Activated T-cell treated with anti-CD3 and anti-CD28 coated beads, Interleukin-2, amount 50 U/mL, for 48 hours (primary cell): ENCODE measurements at regions not wholly inside any gene's neighbourhood (a gene's known extent, or its start where the extent isn't known, plus 50 kb on each side); places are given as distances from the start of the nearest gene placed in this dataset.

ENCODE experiments used
- DNase-seq, 2 experiments: peaks; one replicate each; pipeline ENCODE4 v3.0.0-alpha.2; 2020

- no peak for DNase-seq
Observed at GRCh38 chr2:53018825-53019425, 748.7 kb upstream of the CHAC2 start.

GRCh38 chr2:53006980-53007379, 760.6 kb upstream of the CHAC2 start:
- DNase-seq, result no peak

- no peak for DNase-seq
Observed at GRCh38 chr2:53004413-53004812, 763.2 kb upstream of the CHAC2 start.

DNA sequence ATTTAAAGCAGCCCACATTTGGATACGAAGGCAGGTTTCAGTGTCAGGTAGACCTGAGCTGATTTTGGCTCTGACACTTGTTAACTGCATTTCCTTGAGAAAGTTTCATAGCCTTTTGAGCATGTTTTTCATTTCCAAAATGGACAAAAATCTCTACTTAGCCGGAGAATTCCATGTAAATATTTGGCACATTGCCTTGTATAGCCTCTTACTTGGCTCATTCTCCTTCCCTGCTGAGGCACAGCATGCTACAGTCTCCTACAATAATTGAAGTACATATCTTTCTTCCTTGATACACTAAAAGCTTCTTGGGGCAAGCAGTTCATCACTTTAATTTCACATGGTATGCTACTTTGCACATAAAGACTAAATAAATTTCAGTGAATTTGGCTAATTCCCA, 772.2 kb upstream of the CHAC2 start:
- DNase-seq, result no peak

DNA sequence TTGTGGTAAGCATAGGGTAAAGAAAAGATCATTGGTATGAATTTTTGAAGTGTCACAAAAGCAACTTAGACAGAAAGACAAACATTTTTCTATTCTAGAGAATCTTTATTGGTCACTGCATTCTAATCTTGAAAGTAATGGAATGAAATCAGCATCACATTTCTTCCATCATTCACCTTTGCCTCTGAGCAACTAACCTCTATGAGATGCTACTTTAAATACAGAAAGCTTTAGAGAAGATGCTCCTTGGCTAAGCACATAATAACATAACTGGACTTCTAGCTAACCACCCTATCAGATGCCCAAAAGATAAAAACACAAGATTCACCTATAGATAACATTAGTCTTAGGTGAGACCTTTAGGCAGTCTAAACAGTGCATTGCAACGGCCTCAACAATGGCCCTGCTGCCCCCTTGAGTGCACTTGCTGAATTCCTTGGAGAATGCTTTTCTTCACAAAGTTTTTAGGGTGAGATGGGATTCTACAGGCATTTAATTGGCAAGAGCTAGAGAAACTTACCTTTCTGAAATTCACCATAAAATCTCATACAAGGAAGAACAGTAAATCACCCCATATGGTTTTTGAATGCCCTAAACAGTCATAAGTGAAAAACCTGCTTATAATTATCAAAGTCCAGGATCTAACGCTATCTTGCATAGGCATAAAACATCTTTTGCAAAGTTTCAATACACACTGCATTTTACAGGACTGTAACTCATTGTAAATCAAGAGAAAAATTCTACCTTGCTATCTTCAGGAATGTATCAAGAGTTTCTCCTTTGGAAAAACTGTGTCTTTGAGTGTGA, 791.3 kb upstream of the CHAC2 start:
- DNase-seq, result no peak

- no peak for DNase-seq
Observed at GRCh38 chr2:52974127-52974526, 793.5 kb upstream of the CHAC2 start.

DNA sequence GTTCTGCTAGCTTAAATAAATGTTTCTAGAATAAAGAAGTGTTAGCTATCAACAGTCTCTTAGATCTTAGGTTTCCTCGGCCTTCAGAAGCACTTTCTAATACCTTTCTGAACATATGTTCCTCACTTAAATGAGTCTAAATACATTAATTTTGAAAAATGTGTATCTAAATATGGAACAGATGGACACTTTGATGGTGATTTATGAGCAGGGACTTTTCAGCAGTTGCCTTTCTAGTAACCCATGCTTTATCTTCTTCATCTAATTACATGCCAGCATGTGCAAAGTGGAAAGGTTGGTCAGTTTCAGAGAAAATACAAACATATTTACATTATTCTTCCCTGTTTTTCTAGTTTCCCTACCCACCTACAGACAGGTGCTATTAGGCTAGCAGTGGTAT, 797.0 kb upstream of the CHAC2 start:
- no peak for DNase-seq

- DNase-seq, result no peak
Observed at GRCh38 chr2:52968043-52968442, 799.6 kb upstream of the CHAC2 start.

DNA sequence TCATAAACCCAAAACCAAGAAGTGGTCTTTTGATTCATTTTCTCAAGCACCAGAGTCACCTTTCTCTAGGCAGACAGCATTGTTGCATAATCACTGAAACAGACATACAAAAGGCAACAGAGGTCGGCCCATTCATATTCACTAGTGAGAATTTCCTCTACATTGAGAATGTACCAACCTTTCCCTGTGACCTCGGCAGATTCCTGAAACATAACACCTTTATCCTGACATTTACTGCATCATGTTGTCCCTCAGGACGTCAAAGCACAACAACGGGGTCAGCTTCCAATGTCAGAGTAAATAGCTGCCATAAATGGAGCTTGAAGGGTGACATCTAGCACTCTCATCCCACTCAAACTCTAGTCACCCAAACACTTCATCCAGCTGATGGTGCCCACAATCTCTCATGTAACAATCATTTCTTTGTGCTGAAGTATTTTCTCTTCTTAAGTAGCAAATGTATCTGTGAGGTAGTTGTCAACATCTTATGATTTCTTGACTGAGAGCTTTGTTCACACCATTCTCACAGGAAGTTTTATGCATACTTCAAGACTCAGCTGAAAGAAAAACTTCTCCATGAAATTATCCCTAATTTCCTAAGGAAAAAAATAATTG, 802.6 kb upstream of the CHAC2 start:
- DNase-seq, result no peak

GRCh38 chr2:52961403-52961802, 806.2 kb upstream of the CHAC2 start:
- no peak for DNase-seq

DNA sequence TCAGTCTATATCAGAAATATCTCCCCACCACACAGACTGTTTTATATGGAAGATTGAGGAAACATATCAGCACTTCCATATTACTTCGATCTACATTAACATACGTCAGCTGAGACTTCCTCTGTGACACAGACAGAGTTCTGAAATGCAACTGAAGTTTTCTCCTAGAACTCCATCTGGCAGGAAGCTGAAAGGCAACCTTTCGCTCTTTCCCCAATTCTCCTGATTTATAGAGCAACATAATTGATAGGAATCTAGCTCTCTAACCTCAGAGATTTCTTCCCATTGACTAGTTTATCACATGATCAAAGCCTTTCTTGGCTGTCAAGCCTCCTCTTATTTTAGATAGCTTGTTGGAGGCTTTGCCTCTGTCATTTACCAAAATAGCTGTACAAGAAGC, 806.7 kb upstream of the CHAC2 start:
- DNase-seq, result no peak

- no peak for DNase-seq
Observed at GRCh38 chr2:52959801-52960200, 807.8 kb upstream of the CHAC2 start.

GRCh38 chr2:52956766-52957165, 810.8 kb upstream of the CHAC2 start:
- no peak for DNase-seq

GRCh38 chr2:52956118-52956517, 811.5 kb upstream of the CHAC2 start:
- DNase-seq, result no peak

GRCh38 chr2:52955079-52955478, 812.5 kb upstream of the CHAC2 start:
- DNase-seq, result no peak

DNA sequence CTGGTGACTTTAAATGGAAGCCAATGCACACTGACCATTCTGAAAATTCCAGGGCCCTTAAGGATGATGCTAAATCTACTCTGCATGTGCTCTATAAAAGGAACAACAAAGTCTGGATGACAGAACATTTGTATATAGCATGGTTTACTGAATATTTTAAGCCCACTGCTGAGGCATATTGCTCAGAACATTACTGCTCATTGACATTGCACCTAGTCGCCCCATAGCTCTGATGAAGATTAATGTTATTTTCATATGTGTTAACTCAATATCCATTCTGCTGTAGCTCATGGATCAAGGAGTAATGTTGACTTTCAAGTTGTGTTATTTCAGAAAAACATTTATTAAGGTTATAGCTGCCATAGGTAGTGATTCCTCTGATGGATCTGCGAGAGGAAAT, 827.5 kb upstream of the CHAC2 start:
- DNase-seq, result no peak

- no peak for DNase-seq
Observed at GRCh38 chr2:52939250-52939649, 828.4 kb upstream of the CHAC2 start.

GRCh38 chr2:52936029-52936428, 831.6 kb upstream of the CHAC2 start:
- DNase-seq, result no peak

DNA sequence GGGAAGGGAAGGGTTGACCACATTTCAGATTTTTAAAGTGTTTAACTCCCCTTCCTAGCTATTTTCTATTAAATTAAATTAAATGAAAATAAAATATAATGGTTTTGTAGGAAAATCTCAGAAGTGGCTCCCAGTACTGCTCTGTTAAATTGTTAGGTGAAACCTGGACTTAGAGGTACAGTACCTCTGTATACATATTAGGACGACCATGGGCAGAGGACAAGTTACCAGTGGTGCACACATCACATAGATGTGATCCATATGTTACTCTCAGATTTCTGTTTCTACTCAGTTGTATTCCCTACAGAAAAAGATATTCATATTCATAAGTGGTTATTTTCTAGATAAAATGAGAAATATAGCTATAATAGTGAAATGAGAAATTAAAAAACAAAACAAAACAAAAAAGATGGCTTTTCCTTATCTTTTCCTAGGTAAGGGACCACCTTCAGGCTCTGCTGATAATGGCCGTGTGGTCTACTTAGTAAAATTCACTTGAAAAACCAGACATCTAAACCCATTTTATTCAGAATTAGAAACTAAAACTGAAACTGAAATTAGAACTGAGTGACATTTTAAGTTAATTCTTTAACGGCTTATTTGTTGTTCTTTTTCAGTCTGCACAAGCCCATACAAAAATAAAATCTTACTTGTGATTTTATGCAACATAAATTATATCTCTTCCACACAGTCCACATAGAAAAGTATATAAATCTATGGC, 832.5 kb upstream of the CHAC2 start:
- no peak for DNase-seq

DNA sequence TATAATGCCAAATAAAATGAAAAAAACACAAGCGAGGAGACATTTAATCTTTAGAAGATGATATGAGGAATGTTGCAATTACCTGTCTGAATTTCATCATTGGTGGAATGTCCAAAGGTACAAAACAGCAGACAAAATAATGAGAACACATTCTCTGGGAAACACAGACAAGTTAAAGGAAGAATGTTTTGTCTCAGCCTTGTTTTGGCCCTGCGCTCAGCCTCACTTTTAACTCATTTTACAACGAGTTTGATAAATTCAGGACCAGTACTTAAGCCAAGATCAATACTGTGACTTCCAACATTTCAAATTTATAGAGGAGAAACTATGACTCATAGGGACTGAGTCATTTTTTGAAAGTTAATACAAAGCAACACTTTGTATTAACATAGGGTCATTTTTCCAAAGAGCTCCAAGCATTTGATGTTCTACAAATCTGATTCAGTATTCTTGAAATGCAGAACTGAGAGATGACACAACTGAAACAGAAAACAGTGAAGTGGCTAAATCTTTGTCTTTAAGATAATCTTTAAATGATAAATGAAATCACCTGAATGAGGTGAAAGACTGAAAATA, 833.2 kb upstream of the CHAC2 start:
- no peak for DNase-seq

DNA sequence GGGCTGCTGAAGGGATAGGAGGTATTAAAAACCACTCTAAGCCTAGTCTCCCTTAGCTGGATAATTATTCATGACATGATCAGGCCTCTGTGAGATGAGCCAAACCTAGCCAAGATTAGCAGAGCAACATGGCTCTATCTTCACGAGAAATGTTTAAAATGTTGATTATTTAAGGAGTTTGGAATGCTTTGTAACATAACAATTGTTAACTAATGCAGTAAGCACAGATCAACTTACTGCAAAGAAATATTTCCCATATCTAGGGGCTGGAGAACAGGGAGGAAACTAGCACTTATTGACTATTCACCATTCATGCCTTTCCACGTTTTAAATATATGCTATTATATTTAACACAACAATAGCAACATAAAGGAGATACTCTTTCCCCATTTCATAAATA, 833.7 kb upstream of the CHAC2 start:
- no peak for DNase-seq

GRCh38 chr2:52931660-52932059, 835.9 kb upstream of the CHAC2 start:
- DNase-seq, result no peak

- DNase-seq, result no peak
Observed at GRCh38 chr2:52929412-52929811, 838.2 kb upstream of the CHAC2 start.
